ENCODE measurements at regions not wholly inside any gene's neighbourhood (a gene's known extent, or its start where the extent isn't known, plus 50 kb on each side); places are given as distances from the start of the nearest gene placed in this dataset.
"Not testable (repeated sequence)": the region's sequence is repeated elsewhere in the genome, so short reads cannot be mapped to it uniquely, and the experiment has no call there.

GRCh38 chr7:68887116-68887515, 711.2 kb upstream of the AUTS2 start:
- not testable (repeated sequence) for DNase-seq

- no peak for DNase-seq
Observed at GRCh38 chr7:68888971-68889385, 709.3 kb upstream of the AUTS2 start.

GRCh38 chr7:68892236-68892635, 706.0 kb upstream of the AUTS2 start:
- DNase-seq = no peak

GRCh38 chr7:68893411-68893810, 704.9 kb upstream of the AUTS2 start:
- no peak for DNase-seq

GRCh38 chr7:68899156-68899555, 699.1 kb upstream of the AUTS2 start:
- not testable (repeated sequence) for DNase-seq

GRCh38 chr7:68900096-68900495, 698.2 kb upstream of the AUTS2 start:
- no peak for DNase-seq

- no peak for DNase-seq
Observed at GRCh38 chr7:68904630-68905029, 693.6 kb upstream of the AUTS2 start.

GRCh38 chr7:68911754-68912153, 686.5 kb upstream of the AUTS2 start:
- no peak for DNase-seq

GRCh38 chr7:68914006-68914405, 684.3 kb upstream of the AUTS2 start:
- DNase-seq = no peak

- DNase-seq = no peak
Observed at GRCh38 chr7:68917041-68917651, 681.1 kb upstream of the AUTS2 start.

GRCh38 chr7:68918621-68919020, 679.7 kb upstream of the AUTS2 start:
- DNase-seq = no peak

- no peak for DNase-seq
Observed at GRCh38 chr7:68922850-68923249, 675.4 kb upstream of the AUTS2 start.

- no peak for DNase-seq
Observed at GRCh38 chr7:68925241-68925640, 673.0 kb upstream of the AUTS2 start.

GRCh38 chr7:68929781-68930261, 668.5 kb upstream of the AUTS2 start:
- no peak for DNase-seq

- no peak for DNase-seq
Observed at GRCh38 chr7:68936471-68937035, 661.7 kb upstream of the AUTS2 start.

- no peak for DNase-seq
Observed at GRCh38 chr7:68938151-68938550, 660.1 kb upstream of the AUTS2 start.

- no peak for DNase-seq
Observed at GRCh38 chr7:68943786-68944185, 654.5 kb upstream of the AUTS2 start.

GRCh38 chr7:68955656-68956055, 642.6 kb upstream of the AUTS2 start:
- no peak for DNase-seq

GRCh38 chr7:68958571-68958970, 639.7 kb upstream of the AUTS2 start:
- DNase-seq = no peak

GRCh38 chr7:68963552-68963951, 634.7 kb upstream of the AUTS2 start:
- no peak for DNase-seq

- no peak for DNase-seq
Observed at GRCh38 chr7:68964060-68964459, 634.2 kb upstream of the AUTS2 start.

- no peak for DNase-seq
Observed at GRCh38 chr7:68965351-68965750, 632.9 kb upstream of the AUTS2 start.

- no peak for DNase-seq
Observed at GRCh38 chr7:68967598-68967997, 630.7 kb upstream of the AUTS2 start.

- DNase-seq = no peak
Observed at GRCh38 chr7:68969571-68969970, 628.7 kb upstream of the AUTS2 start.
